ENCODE measurements at regions not wholly inside any gene's neighbourhood (a gene's known extent, or its start where the extent isn't known, plus 50 kb on each side); places are given as distances from the start of the nearest gene placed in this dataset.

DNA sequence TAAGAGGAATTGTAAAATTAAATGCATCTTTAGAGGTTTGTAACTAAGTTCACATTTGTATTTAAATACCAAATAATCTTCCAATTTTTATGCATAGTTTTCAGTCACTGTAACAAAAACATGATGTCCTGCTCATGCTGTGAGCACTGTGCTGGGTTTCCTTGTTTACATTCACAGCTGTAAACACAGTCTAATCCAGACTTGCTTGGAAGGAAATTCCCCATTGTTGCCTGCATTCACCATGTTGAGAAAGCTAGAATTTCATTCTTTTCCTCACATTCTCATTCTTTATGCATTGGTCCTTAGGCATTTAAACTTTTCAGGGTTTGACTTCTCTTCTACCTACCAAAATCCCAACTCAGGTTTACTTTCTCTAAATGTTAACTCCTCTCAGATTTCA, 242.0 kb upstream of the TBX18 start:
- TF ChIP-seq, protein P1, sequence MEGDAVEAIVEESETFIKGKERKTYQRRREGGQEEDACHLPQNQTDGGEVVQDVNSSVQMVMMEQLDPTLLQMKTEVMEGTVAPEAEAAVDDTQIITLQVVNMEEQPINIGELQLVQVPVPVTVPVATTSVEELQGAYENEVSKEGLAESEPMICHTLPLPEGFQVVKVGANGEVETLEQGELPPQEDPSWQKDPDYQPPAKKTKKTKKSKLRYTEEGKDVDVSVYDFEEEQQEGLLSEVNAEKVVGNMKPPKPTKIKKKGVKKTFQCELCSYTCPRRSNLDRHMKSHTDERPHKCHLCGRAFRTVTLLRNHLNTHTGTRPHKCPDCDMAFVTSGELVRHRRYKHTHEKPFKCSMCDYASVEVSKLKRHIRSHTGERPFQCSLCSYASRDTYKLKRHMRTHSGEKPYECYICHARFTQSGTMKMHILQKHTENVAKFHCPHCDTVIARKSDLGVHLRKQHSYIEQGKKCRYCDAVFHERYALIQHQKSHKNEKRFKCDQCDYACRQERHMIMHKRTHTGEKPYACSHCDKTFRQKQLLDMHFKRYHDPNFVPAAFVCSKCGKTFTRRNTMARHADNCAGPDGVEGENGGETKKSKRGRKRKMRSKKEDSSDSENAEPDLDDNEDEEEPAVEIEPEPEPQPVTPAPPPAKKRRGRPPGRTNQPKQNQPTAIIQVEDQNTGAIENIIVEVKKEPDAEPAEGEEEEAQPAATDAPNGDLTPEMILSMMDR (IDR thresholded peaks at IDR 0.05; ENCODE audit: low read depth, low read length, poor library complexity, severe bottlenecking) = no peak
- TF ChIP-seq EZH2phosphoT487 (IDR thresholded peaks at IDR 0.05; ENCODE audit: borderline replicate concordance, low read length) = no peak

Measured in DOHH2 (cell line).